Gastroesophageal sphincter (tissue), 3 donors: ENCODE measurements at regions not wholly inside any gene's neighbourhood (a gene's known extent, or its start where the extent isn't known, plus 50 kb on each side); places are given as distances from the start of the nearest gene placed in this dataset.

Source experiments
- CTCF ChIP-seq, 4 experiments: fragments of 200-600 bp in 2 of 4; fragments of 450-650 bp in 2 of 4; sonication (generic) in 1 of 4; IDR thresholded peaks; one replicate each; pipeline ENCODE4 v1.5.1; 2017 to 2019; ENCODE audit warnings: antibody characterized with exemption in 4 of 4, mild to moderate bottlenecking in 2 of 4, moderate library complexity in 2 of 4
- POLR2A ChIP-seq, 2 donors: fragments of 450-650 bp; IDR thresholded peaks; one replicate each; pipeline ENCODE4 v1.6.1; 2017; ENCODE audit warnings: antibody characterized with exemption in 2 of 2, mild to moderate bottlenecking in 2 of 2, moderate library complexity in 1 of 2

- TF ChIP-seq CTCF (IDR thresholded peaks at IDR 0.05) (no peak), POLR2A (IDR thresholded peaks at IDR 0.05) (no peak)
Measured at GRCh38 chrX:111008126-111008525, 87.9 kb upstream of the PAK3 start.
